CD4-positive, alpha-beta memory T cell (primary cell): ENCODE measurements at regions not wholly inside any gene's neighbourhood (a gene's known extent, or its start where the extent isn't known, plus 50 kb on each side); places are given as distances from the start of the nearest gene placed in this dataset.

Experiments
- CTCF ChIA-PET: fragments of 350-600 bp; sonication (Branson Sonifier 250); formaldehyde crosslinking; loops from one replicate; lab custom pipeline; 2021; ENCODE audit warnings: inconsistent platforms; ENCODE audit not compliant: partially characterized antibody; lab: Charles Lee
- POLR2A ChIA-PET: fragments of 350-600 bp; sonication (Branson Sonifier 250); formaldehyde crosslinking; loops from one replicate; lab custom pipeline; 2021; ENCODE audit not compliant: partially characterized antibody; lab: Charles Lee
- DNase-seq, 5 donors: peaks; one replicate each; pipeline versions ENCODE4 v3.0.0 to v3.0.0-alpha.2; 2020 to 2022; ENCODE audit warnings: mixed read lengths in 1 of 5
- H3K27ac ChIP-seq: one replicate; pipeline ENCODE4 v1.7.0; 2013; ENCODE audit warnings: low read depth, low read length
- H3K27me3 ChIP-seq: 2 replicates; pipeline ENCODE4 v1.7.0; 2013; ENCODE audit warnings: mild to moderate bottlenecking, low read length, moderate library complexity; ENCODE audit not compliant: insufficient read depth
- H3K36me3 ChIP-seq: 2 replicates; pipeline ENCODE4 v1.7.0; 2013; ENCODE audit warnings: mild to moderate bottlenecking, low read length, moderate library complexity; ENCODE audit not compliant: insufficient read depth
- H3K4me1 ChIP-seq: 2 replicates; pipeline ENCODE4 v1.7.0; 2013; ENCODE audit warnings: mild to moderate bottlenecking, low read length, moderate library complexity; ENCODE audit not compliant: insufficient read depth
- H3K4me3 ChIP-seq, 2 donors: one replicate each; pipeline ENCODE4 v1.7.0; 2013; ENCODE audit warnings: low read length in 2 of 2, mild to moderate bottlenecking in 1 of 2
- H3K9me3 ChIP-seq, 2 donors: one replicate each; pipeline ENCODE4 v1.7.0; 2013; ENCODE audit warnings: low read length in 2 of 2, control low read depth in 1 of 2; ENCODE audit not compliant: control insufficient read depth in 1 of 2
- H3K27ac Mint-ChIP-seq, 7 donors: one replicate each; pipeline ENCODE4 v1.8.0; 2020 to 2021; ENCODE audit warnings: mixed read lengths in 7 of 7, mild to moderate bottlenecking in 6 of 7, inconsistent platforms in 3 of 7, moderate library complexity in 3 of 7
- H3K27me3 Mint-ChIP-seq, 2 donors: one replicate each; pipeline ENCODE4 v1.8.0; 2020 to 2021; ENCODE audit warnings: mixed read lengths in 2 of 2
- H3K36me3 Mint-ChIP-seq, 2 donors: one replicate each; pipeline ENCODE4 v1.8.0; 2020 to 2021; ENCODE audit warnings: mixed read lengths in 2 of 2, inconsistent platforms in 1 of 2, mild to moderate bottlenecking in 1 of 2
- H3K4me1 Mint-ChIP-seq, 4 donors: one replicate each; pipeline ENCODE4 v1.8.0; 2020 to 2021; ENCODE audit warnings: mixed read lengths in 4 of 4, mild to moderate bottlenecking in 1 of 4
- H3K4me3 Mint-ChIP-seq, 8 donors: one replicate each; pipeline ENCODE4 v1.8.0; 2020 to 2021; ENCODE audit warnings: mixed read lengths in 8 of 8, mild to moderate bottlenecking in 7 of 8, moderate library complexity in 6 of 8, inconsistent platforms in 3 of 8
- H3K9me3 Mint-ChIP-seq, 8 donors: one replicate each; pipeline ENCODE4 v1.8.0; 2020 to 2021; ENCODE audit warnings: mixed read lengths in 8 of 8, mild to moderate bottlenecking in 5 of 8, inconsistent platforms in 3 of 8, moderate library complexity in 1 of 8
- intact Hi-C: fragments of 100-400 bp; cut with micrococcal nuclease; formaldehyde crosslinking; loops from one replicate; pipeline ENCODE4 v1.15.1; 2023

DNA sequence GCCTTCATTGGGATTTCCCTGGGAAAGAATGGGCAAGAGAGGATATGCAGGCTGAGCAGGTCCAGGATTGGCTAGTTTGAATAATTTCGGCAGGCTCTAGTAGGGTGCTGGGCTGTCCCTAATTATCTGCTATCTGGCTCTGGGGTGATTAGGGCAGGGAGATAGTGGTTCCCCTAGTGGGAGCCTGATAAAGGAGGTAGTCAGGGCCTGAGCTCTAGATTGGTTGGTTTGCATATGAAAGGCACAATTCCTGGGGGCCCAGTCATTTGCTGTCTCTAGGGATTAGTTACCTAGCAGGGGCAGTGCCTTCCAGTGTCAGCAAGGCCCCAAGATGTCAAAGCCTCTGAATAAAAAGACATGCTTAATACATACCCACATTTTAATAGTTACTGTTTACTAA, 690.1 kb upstream of the KLHL29 start:
- Mint-ChIP-seq H3K4me3 (no peak overlapping the region), H3K27me3 (no peaks in the 10 kb centered on the region), H3K27ac (no peak overlapping the region), H3K4me1 (no peaks in the 10 kb centered on the region), H3K36me3 (no peaks in the 10 kb centered on the region), H3K9me3 (peaks cover 0 to 6% (median under 1%) of the 10 kb centered on the region in 8 donors)
- Histone ChIP-seq H3K27ac (no peak overlapping the region), H3K4me1 (no peaks in the 10 kb centered on the region), H3K9me3 (no peaks in the 10 kb centered on the region), H3K36me3 (no peaks in the 10 kb centered on the region), H3K27me3 (no peaks in the 10 kb centered on the region), H3K4me3 (no peak overlapping the region)
- ChIA-PET POLR2A (no interaction called here), CTCF (no interaction called here)
- intact Hi-C loops, result no loop called here
- no peak for DNase-seq

DNA sequence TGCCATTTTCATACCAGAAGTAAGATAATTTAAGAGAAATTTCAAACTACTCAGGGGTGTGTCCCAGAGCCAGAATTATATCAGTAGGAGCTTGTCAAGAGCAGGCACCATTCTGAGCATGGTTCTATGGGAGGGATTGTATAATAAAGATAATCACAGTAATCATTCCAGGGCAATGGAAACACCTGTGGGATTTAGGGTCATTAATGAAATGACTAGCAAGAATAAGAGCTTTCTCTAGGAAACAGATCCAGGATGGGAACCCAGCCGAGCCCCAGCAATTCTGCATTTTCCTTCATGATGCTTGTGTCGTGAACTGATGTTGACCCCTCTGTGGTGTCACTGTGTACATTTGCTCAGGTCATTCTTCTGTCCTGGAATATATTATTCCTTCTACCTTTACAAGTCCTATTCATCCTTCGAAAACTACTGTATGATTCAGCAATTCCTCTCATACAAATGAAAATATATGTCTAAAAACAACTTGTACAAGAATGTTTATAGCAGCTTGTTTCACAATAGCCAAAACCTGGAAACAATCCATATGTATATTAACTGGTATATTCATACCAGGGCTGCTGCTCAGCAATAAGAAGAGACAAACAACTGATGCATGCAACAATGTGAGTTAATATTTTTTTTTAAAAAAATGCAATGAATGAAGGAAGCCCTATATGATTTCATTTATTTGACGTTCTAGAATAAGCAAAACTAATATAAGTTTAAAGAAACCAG, 687.8 kb upstream of the KLHL29 start:
- Mint-ChIP-seq H3K27me3 (no peaks in the 10 kb centered on the region), H3K4me3 (no peak overlapping the region), H3K4me1 (no peaks in the 10 kb centered on the region), H3K27ac (no peak overlapping the region), H3K36me3 (no peaks in the 10 kb centered on the region), H3K9me3 (peaks cover 0 to 6% (median 2%) of the 10 kb centered on the region in 8 donors)
- intact Hi-C loops, result no loop called here
- no peaks in the 10 kb centered on the region for H3K9me3 ChIP-seq
- H3K4me1 ChIP-seq, result no peaks in the 10 kb centered on the region
- POLR2A ChIA-PET, result no interaction called here
- no peak for DNase-seq
- H3K36me3 ChIP-seq, result no peaks in the 10 kb centered on the region
- no peak overlapping the region for H3K4me3 ChIP-seq
- no peaks in the 10 kb centered on the region for H3K27me3 ChIP-seq
- CTCF ChIA-PET, result no interaction called here
- H3K27ac ChIP-seq, result no peak overlapping the region

DNA sequence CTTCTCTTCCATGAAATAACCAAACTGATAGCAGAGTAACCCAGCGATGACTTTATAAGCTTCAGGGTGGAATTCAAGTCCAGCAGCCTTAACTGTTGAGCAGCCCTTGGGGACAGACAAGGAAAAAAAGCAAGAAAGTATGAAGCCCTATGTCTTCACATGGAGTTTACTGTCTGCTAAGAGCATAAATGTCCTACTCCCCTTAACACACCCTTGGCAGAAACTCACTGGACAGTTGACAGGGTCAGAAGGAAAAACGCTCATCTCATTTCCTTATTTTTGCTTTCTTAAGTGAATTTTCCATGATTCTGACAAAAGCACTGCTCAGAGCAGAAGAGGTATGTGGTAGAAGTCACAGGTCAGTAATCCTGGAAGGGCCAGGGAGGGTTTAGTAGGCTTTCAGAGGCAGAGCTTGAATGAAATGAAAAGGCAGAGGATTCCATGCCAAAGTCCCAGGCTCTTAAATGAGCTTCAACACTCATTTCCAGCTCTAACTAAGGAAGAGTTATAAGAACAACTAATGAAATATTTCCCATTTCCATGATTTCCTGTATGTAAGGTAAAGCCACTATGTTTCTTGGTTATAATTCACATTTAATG, 683.3 kb upstream of the KLHL29 start:
- Histone ChIP-seq H3K27me3 (no peaks in the 10 kb centered on the region), H3K36me3 (no peaks in the 10 kb centered on the region), H3K9me3 (no peaks in the 10 kb centered on the region), H3K4me3 (no peak overlapping the region), H3K4me1 (no peaks in the 10 kb centered on the region), H3K27ac (no peak overlapping the region)
- CTCF ChIA-PET, result no interaction called here
- Mint-ChIP-seq H3K36me3 (no peaks in the 10 kb centered on the region), H3K9me3 (peaks cover 0 to 7% (median 0%) of the 10 kb centered on the region in 8 donors), H3K27ac (no peak overlapping the region), H3K4me1 (no peaks in the 10 kb centered on the region), H3K4me3 (no peak overlapping the region), H3K27me3 (no peaks in the 10 kb centered on the region)
- POLR2A ChIA-PET, result no interaction called here
- no peak for DNase-seq
- intact Hi-C loops, result no loop called here

GRCh38 chr2:22703286-22703920, 681.6 kb upstream of the KLHL29 start:
- Histone ChIP-seq H3K4me3 (no peak overlapping the region), H3K27me3 (no peaks in the 10 kb centered on the region), H3K36me3 (no peaks in the 10 kb centered on the region), H3K27ac (no peak overlapping the region), H3K9me3 (no peaks in the 10 kb centered on the region), H3K4me1 (no peaks in the 10 kb centered on the region)
- Mint-ChIP-seq H3K9me3 (peaks cover 0 to 15% (median 4%) of the 10 kb centered on the region in 8 donors), H3K4me3 (no peak overlapping the region), H3K27me3 (no peaks in the 10 kb centered on the region), H3K36me3 (no peaks in the 10 kb centered on the region), H3K4me1 (no peaks in the 10 kb centered on the region), H3K27ac (peak overlapping the region in 1 of 7 donors; percentile 37)
- POLR2A ChIA-PET, result no interaction called here
- CTCF ChIA-PET, result no interaction called here
- intact Hi-C loops, result no loop called here
- no peak for DNase-seq

DNA sequence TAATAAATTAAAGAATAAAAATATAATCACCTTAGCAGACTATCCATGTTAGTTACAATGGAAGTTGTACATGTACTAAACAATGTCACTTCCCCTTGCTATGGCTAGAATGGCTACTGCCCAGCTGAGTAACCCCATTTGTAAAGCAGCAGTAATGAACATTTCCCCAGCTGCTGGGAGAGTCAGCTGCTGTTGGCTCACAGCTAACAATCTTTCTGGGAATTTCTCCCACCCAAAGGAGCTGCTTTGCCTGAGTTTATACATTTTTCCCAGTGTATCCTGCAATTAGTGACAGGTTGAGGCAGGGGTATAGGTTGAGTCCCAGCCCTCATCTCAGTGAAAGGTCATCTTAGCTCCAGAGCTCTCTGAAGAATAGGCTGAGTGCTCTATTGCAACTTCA, 665.6 kb upstream of the KLHL29 start:
- no peak overlapping the region for H3K27ac Mint-ChIP-seq
- ChIA-PET POLR2A (no interaction called here), CTCF (no interaction called here)
- H3K9me3 Mint-ChIP-seq, result peaks cover 4 to 37% (median 5%) of the 10 kb centered on the region in 8 donors
- no peaks in the 10 kb centered on the region for H3K36me3 Mint-ChIP-seq
- Histone ChIP-seq H3K27ac (no peak overlapping the region), H3K4me1 (no peaks in the 10 kb centered on the region), H3K36me3 (no peaks in the 10 kb centered on the region), H3K9me3 (no peaks in the 10 kb centered on the region), H3K4me3 (no peak overlapping the region), H3K27me3 (no peaks in the 10 kb centered on the region)
- no peak for DNase-seq
- H3K4me1 Mint-ChIP-seq, result no peaks in the 10 kb centered on the region
- H3K27me3 Mint-ChIP-seq, result no peaks in the 10 kb centered on the region
- no peak overlapping the region for H3K4me3 Mint-ChIP-seq
- intact Hi-C loops, result no loop called here

DNA sequence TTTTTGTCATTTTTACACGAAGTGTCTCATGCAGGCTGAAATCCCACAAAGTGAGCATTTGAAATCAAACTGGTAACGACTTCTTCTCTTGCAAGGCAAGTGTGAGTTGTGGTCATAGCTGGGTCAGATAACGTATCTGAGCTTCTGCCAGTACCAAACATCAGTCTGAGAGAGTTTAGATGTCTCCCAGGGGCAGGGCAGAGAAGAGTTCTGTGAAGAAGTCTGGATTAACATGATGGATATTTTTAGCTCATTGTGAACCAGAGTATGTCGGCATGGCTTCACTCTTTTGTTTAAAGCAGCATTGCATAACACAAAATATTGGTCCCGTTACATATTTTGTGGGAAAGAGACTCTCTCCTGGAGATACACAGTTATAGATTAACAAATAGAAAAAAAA, 655.5 kb upstream of the KLHL29 start:
- no peak overlapping the region for H3K27ac ChIP-seq
- H3K9me3 Mint-ChIP-seq, result peaks cover 0 to 33% (median 9%) of the 10 kb centered on the region in 8 donors
- no peaks in the 10 kb centered on the region for H3K36me3 ChIP-seq
- H3K27me3 Mint-ChIP-seq, result no peaks in the 10 kb centered on the region
- intact Hi-C loops, result no loop called here
- no peak overlapping the region for H3K4me3 Mint-ChIP-seq
- POLR2A ChIA-PET, result no interaction called here
- no peaks in the 10 kb centered on the region for H3K9me3 ChIP-seq
- H3K4me3 ChIP-seq, result no peak overlapping the region
- no peak overlapping the region for H3K27ac Mint-ChIP-seq
- no peaks in the 10 kb centered on the region for H3K36me3 Mint-ChIP-seq
- DNase-seq, result no peak
- no peaks in the 10 kb centered on the region for H3K4me1 ChIP-seq
- no peaks in the 10 kb centered on the region for H3K27me3 ChIP-seq
- CTCF ChIA-PET, result no interaction called here
- H3K4me1 Mint-ChIP-seq, result no peaks in the 10 kb centered on the region

- H3K36me3 ChIP-seq, result no peaks in the 10 kb centered on the region
- H3K27ac ChIP-seq, result no peak overlapping the region
- H3K27me3 Mint-ChIP-seq, result no peaks in the 10 kb centered on the region
- no peak overlapping the region for H3K4me3 ChIP-seq
- H3K4me3 Mint-ChIP-seq, result no peak overlapping the region
- intact Hi-C loops, result no loop called here
- H3K9me3 Mint-ChIP-seq, result peaks cover 3 to 31% (median 8%) of the 10 kb centered on the region in 8 donors
- ChIA-PET POLR2A (no interaction called here), CTCF (no interaction called here)
- no peaks in the 10 kb centered on the region for H3K9me3 ChIP-seq
- no peak overlapping the region for H3K27ac Mint-ChIP-seq
- H3K4me1 ChIP-seq, result no peaks in the 10 kb centered on the region
- DNase-seq, result no peak
- no peaks in the 10 kb centered on the region for H3K27me3 ChIP-seq
- H3K4me1 Mint-ChIP-seq, result no peaks in the 10 kb centered on the region
- H3K36me3 Mint-ChIP-seq, result no peaks in the 10 kb centered on the region
Measured at GRCh38 chr2:22734373-22735045, 650.5 kb upstream of the KLHL29 start.
